CD4-positive, alpha-beta T cell treated with Interleukin-4 for 4 hours (primary cell): ENCODE measurements at regions not wholly inside any gene's neighbourhood (a gene's known extent, or its start where the extent isn't known, plus 50 kb on each side); places are given as distances from the start of the nearest gene placed in this dataset.
"Not testable (repeated sequence)": the region's sequence is repeated elsewhere in the genome, so short reads cannot be mapped to it uniquely, and the experiment has no call there.

Experiments
- DNase-seq: peaks from one replicate; pipeline ENCODE4 v3.0.0-alpha.2; 2020

DNA sequence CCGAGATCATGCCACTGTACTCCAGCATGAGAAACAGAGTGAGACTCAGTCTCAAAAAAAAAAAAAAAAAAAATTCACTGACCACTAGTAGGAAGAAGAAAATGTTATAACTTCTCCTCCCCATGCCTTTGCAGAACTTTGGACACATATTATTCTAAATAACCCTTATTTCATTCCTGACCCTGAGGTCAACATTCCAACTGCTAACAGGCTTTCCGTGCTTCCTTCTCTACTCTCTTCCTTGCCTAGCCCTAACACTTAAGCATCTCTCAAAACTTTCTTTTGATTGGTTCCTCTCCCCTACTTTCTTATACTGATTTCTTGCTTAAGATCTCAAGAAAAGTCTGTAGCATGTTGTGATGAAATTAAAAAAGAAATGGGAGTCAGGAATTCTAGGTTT lies 146.8 kb downstream of the MEX3B start:
- no peak for DNase-seq

- DNase-seq = no peak
Observed at GRCh38 chr15:81897057-81897677, 148.7 kb downstream of the MEX3B start.

DNA sequence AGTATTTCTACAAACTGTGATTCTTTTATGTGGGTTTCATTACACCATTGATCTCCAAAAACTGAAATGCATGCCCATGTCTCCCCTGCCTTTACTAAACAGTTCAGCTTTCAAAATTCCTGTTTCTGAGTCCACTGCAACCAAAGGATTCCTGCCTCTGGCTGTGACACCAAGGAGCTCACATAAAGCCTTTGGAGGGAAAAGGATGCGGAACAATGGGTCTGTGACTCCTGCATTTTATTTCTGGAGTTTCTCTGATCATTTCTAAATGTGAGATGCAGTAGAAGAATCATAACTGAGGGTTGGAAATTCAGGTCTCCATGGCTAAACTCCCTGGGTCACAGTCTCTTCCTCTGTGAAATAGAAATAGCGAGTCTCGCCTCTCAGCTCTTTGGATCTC lies 149.5 kb downstream of the MEX3B start:
- DNase-seq = no peak

DNA sequence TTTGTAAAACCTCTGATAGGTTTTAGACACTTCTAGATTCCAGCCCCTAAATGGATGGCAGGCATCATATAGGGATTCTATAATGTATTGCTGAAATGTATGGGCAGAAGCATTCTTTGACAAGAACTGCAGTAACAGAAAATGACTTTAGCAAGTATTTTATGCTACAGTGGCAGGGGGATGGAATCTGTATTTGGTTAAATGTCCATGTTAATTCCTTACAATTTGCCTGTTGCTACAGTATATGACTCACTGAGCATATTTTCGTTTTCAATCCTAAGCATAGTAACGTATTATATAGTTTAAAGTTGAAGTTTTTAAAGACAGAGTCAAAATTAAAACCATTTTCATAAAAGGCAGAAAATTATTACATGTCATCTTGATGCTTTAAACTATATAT lies 150.1 kb downstream of the MEX3B start:
- DNase-seq = no peak

- DNase-seq = no peak
Observed at GRCh38 chr15:81894061-81894460, 151.8 kb downstream of the MEX3B start.

DNA sequence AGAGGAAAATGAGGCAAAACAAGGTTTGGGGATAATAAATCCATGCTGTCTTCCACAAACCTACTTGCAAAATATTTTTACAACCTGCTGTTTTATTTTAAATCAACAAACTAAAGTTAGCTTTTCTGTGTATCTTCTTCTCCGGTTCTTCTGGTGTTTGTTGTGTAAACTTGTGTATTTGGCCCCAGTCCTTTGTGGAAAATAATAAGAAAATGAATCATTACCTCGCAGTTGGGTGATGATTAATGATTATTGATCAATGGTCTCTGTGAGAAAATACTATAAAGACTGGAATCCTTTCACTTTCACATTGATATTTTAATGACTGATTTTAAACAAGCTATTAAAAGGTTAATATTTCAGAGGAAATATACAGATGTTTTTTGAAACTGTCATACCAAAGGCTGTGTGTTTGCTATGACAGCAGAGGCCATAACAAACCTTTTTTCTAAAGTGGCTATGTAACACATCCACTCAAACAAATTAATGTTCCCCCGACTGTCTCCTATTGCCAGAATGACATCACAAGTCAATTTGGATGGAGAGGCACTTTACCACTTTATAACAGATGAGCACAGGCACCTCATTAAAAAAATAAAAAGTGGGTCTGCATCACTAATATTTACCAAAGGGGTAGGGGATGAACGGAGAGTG lies 152.5 kb downstream of the MEX3B start:
- no peak for DNase-seq

GRCh38 chr15:81890496-81890895 lies 155.3 kb downstream of the MEX3B start:
- no peak for DNase-seq

DNA sequence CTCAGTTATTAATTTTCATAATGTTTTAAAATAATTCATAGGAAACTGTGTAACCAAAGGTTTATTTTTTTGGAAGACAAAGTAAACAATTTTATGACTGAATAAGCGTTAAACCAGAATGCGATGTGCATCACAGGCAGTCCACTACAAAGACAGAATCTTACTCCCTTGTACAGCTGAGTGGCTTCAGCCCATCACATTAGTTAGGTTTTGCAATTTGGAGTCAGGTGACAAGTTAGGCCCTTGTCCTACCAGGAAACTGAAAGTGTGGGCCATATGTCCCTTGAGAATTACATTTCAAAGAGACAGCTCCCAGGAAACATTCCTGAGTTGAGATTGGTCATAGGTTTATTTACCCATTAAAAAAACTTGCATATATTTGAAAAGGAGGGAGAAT lies 156.3 kb downstream of the MEX3B start:
- no peak for DNase-seq

- DNase-seq = no peak
Observed at GRCh38 chr15:81888748-81889484, 156.9 kb downstream of the MEX3B start.

GRCh38 chr15:81887912-81888311 lies 157.9 kb downstream of the MEX3B start:
- no peak for DNase-seq

DNA sequence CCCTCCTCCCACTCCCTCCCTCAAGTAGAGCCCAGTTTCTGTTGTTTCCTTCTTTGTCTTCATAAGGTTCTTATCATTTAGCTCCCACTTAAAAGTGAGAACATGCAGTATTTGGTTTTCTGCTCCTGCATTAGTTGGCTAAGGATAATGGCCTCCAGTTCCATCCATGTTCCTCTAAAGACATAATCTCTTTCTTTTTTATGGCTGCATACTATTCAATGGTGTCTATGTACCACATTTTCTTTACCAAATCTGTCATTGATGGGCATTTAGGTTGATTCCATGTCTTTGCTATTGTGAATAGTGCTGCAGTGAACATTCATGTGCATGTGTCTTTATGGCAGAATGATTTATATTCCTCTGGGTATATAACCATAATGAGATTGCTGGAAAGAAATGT lies 158.6 kb downstream of the MEX3B start:
- not testable (repeated sequence) for DNase-seq

DNA sequence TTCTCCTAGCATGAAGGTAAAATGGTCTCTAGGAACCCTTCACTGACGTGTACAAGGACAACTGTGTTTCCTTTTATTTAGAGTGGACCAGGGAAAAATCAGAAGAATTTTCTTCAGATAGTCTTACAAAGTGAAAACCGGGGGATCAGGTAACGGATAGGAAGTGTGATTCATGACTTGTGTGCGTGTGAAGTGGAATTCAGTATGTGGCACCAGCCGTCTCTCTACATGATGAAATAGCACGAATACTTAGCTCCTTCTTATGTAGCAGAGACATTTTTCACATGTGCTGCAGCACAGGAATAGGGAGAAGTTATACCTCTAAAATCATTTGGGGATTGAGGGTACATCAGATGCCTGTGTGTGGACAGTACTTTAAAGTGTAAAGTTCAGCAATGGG lies 159.2 kb downstream of the MEX3B start:
- no peak for DNase-seq

GRCh38 chr15:81886080-81886479 lies 159.7 kb downstream of the MEX3B start:
- DNase-seq = no peak

DNA sequence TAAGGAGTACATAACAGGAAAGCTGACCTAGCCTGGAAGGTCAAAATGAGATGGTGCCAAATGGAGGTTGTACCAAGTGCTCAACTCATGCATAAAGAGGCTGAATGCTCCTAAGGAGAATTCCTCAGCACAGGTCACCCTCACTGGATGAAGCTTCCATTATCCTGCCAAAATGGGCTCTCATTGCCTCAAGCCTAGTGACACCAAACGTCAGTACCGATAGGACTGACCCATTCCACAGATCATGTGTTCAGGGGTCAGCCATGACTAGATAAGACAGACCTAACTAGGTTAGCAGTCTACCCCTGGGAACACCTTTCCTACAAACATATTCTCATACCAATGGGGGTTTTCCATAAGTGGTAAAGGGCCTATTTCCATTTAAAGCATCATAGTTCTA lies 160.7 kb downstream of the MEX3B start:
- no peak for DNase-seq

GRCh38 chr15:81882504-81882903 lies 163.3 kb downstream of the MEX3B start:
- no peak for DNase-seq

DNA sequence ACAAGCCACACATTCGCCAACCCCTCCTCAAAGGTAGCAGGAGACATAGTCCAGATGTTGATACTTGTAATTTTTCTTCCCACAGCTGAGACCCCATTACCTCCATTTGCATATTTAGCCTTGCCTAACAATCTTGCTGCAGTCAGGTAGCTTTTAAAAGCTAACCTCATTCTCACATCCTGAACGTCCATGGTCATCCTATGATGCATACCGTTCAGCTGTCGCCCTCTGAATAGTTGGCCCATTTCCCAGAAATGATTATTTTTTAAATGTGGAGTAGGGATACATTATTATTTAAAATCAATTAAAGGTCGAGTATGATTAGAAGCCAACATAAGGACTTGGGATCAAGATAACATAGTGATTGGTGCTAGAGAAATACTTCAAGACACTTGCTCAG lies 165.0 kb downstream of the MEX3B start:
- DNase-seq = no peak

DNA sequence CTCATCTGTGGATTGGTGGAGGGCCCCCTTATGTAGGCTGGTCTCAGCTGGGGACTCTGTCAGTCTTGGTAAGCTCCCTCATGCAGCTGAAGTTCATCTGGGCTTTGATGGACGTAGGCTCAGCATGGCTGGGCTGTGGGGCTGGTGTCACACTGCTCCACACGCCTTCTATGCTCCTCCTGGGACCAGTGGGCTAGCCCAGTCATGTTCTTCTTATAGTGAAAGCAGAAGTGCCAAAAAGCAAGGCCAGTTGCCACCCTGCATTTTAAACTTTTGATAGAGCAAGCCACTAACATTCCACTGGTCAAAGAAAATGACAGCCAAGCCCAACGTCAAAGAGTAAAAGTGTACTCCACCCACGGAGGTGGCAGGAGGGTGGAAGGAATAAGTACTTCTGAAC lies 165.5 kb downstream of the MEX3B start:
- DNase-seq = no peak

- DNase-seq = not testable (repeated sequence)
Observed at GRCh38 chr15:81875717-81876116, 170.1 kb downstream of the MEX3B start.

GRCh38 chr15:81870746-81871106 lies 175.1 kb downstream of the MEX3B start:
- DNase-seq = not testable (repeated sequence)

DNA sequence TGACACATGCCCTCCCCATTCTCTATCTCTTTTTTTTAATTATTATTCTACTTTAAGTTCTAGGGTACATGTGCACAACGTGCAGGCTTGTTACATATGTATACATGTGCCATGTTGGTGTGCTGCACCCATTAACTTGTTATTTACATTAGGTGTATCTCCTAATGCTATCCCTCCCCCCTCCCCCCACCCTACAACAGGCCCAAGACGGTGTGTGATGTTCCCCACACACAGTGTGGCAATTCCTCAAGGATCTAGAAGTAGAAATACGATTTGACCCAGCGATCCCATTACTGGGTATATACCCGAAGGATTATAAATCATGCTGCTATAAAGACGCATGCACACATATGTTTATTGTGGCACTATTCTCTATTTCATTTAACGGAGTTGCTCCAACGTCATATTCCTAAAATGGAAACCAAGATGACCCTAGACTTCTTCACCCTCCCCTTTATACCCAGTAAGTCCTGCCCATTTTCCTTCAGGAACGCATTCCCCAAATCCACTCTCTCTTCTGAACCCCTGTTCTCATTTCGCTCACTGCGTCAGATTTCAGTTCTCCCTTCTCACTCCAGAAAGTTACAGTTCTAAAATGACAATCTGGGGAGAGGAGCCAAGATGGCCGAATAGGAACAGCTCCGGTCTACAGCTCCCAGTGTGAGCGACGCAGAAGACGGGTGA lies 175.6 kb downstream of the MEX3B start:
- DNase-seq = not testable (repeated sequence)

DNA sequence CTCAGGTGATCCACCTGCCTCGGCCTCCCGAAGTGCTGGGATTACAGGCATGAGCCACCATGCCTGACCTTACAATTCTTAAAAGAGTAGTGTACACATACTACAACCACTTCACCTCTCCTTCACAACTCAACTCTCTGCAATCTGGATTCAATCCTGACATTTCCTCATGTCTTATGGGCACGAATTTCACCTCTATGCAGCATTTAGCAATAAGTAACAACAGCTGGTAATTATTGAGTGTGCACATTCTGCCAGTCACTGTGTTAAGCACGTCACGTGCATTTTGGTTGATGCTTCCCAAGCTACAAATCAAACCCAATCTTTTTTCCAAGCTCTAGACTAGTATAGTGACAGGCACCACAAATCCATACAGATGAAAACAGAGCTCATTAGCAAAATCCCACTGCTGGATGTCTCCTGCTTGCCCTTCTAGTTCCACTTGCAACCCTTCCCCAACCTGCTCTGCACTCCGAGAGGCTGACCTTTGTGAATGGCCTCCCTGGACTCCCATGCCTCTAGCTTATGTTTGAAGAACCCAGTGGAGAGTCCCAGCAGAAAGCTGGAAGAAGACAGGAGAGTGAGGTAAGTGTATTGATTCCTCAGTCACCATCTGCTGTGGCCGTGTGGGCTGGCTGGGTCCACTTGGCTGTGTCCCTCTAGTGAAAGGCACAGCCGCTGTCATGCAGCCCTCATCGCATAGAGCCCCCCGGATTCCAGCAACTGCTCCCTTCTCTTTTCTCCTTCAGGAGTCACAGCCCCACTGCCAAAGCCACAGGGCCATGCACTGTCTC lies 176.5 kb downstream of the MEX3B start:
- DNase-seq = no peak

DNA sequence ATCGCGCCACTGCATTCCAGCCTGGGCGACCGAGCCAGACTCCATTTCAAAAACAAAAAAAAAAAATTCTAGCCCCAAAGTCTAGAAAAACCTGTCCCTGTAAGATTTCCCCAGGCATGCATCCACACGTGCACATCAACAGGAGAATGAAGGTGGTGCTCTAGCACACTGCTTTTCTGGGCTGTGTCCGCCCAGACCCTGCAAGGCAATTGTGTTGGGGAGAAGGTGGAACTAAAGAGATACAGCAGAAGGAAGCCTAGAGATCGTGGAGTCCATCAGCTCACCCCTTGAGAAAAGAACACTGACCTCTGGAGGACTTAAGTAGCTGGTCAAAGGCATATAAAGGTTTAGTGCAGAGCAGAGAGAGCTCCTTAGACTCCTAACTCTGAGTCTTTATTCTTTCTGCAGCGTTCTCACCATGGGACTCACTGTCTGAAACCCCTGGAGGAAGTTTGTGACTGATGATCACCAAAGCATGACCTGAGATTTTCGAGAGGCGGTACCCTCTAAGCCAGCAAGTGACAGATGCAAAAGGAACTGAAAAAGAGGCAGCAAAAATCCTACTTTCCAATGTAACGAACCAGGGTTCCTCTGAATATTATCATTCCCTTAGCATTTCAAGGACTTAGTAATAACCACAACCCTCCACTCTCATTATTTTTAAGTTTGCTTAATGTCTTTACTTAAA lies 179.8 kb downstream of the MEX3B start:
- DNase-seq = no peak
